Heart right ventricle (tissue), 16 donors: ENCODE measurements at regions not wholly inside any gene's neighbourhood (a gene's known extent, or its start where the extent isn't known, plus 50 kb on each side); places are given as distances from the start of the nearest gene placed in this dataset.

Source experiments
- ATAC-seq, 8 donors: fragments of 200-7000 bp; cut with Tn5 transposase; one replicate each; pipeline ENCODE4 v1.9.1; 2020; ENCODE audit warnings: mild to moderate bottlenecking in 8 of 8, moderate library complexity in 8 of 8, moderate number of reproducible peaks in 1 of 8
- DNase-seq, 2 donors: peaks; one replicate each; pipeline ENCODE4 v3.0.0-alpha.2; 2020
- H3K27ac ChIP-seq, 10 donors: fragments of 200-600 bp; sonication (generic) in 2 of 10; one replicate each; pipeline versions ENCODE4 v1.5.0 to v1.8.0; 2020 to 2022; ENCODE audit warnings: mild to moderate bottlenecking in 3 of 10
- H3K27me3 ChIP-seq, 7 donors: fragments of 200-600 bp; one replicate each; pipeline ENCODE4 v1.8.0; 2021 to 2022; ENCODE audit warnings: mild to moderate bottlenecking in 2 of 7
- H3K36me3 ChIP-seq, 9 donors: fragments of 200-600 bp; sonication (generic) in 1 of 9; one replicate each; pipeline versions ENCODE4 v1.5.0 to v1.8.0; 2020 to 2022; ENCODE audit warnings: mild to moderate bottlenecking in 2 of 9
- H3K4me1 ChIP-seq, 9 donors: fragments of 200-600 bp; sonication (generic) in 1 of 9; one replicate each; pipeline versions ENCODE4 v1.5.0 to v1.8.0; 2020 to 2022; ENCODE audit warnings: mild to moderate bottlenecking in 4 of 9
- H3K4me3 ChIP-seq, 10 donors: fragments of 200-600 bp; sonication (generic) in 2 of 10; one replicate each; pipeline versions ENCODE4 v1.5.0 to v1.8.0; 2020 to 2022; ENCODE audit warnings: mild to moderate bottlenecking in 7 of 10, moderate library complexity in 2 of 10
- H3K9me3 ChIP-seq, 11 donors: fragments of 200-600 bp in 10 of 11; sonication (generic) in 2 of 11; one replicate each; pipeline versions ENCODE4 v1.5.0 to v1.8.0; 2013 to 2022; ENCODE audit warnings: mild to moderate bottlenecking in 2 of 11, control low read depth in 1 of 11, moderate library complexity in 1 of 11
- CTCF ChIP-seq, 9 donors: fragments of 200-600 bp; sonication (generic) in 2 of 9; IDR thresholded peaks; one replicate each; pipeline versions ENCODE4 v1.5.0 to v1.8.0; 2021 to 2022; ENCODE audit warnings: antibody characterized with exemption in 9 of 9, mild to moderate bottlenecking in 5 of 9, moderate library complexity in 1 of 9
- WGBS, 2 donors: extraction: QIAGEN DNeasy Blood & Tissue Kit; methylation state at CpG; one replicate each; pipeline ENCODE4 v1.1.7; 2013; ENCODE audit warnings: inconsistent platforms in 1 of 2; 5-methylcytosine and 5-hydroxymethylcytosine counted together
- intact Hi-C, 10 donors: fragments of 100-400 bp; cut with DNase I; formaldehyde crosslinking; loops; one replicate each; pipeline versions ENCODE4 v1.11.1 to v1.14.2; 2022
- donor health status: Arrhythmogenic right ventricular cardiomyopathy.
- donor health status: ischemic (EF 13 %, LVEDD 7.1; RV severe dilation, severe dysfunction).
- donor health status: healthy with polysubstance abuse.
- donor health status: DM: no; HTN: yes; CAD: no.
- donor health status: DM: no; HTN: no; CAD: no.
- donor health status: ischemic (EF 25% LVEDD 6.9; RV normal size, moderate dysfunction).
- donor health status: ischemic (EF 25% LVEDD 5.7; RV mildly dilated, moderate dysfunction).
- donor health status: healthy.
- donor health status: DM: yes; HTN: yes; CAD: no.
- donor health status: Ischemic cardiomyopathy.
- donor health status: ischemic (EF 35%, LVEDD 5.7; RV mildly dilated, moderate dysfunction).
- donor health status: nonischemic (EF 11% LVEDD 7.7; RV severe dilation, severe dysfunction).
- donor health status: DM: yes; HTN: yes; CAD: no.
- donor health status: PGD.
- donor health status: ischemic (EF 29% LVEDD 5.4; RV normal size, mild dysfunction).
- donor health status: nonischemic (EF 23%, LVEDD 6.1; RV moderate dilation, normal function).

- ATAC-seq: no peak
- WGBS, 2 donors: 82 to 87% methylated on average over 1 of the region's 1 CpG
- Histone ChIP-seq H3K4me1 (no peaks in the 10 kb centered on the region), H3K9me3 (peaks cover 0 to 3% (median 0%) of the 10 kb centered on the region in 11 donors), H3K27me3 (no peaks in the 10 kb centered on the region), H3K27ac (no peak overlapping the region), H3K4me3 (no peak overlapping the region), H3K36me3 (no peaks in the 10 kb centered on the region)
- intact Hi-C loops: no loop called here
- no peak for TF ChIP-seq CTCF (IDR thresholded peaks at IDR 0.05)
- DNase-seq: no peak
These were observed 516.9 kb downstream of the LRFN5 start for GRCh38 chr14:42123526-42123925.

- TF ChIP-seq CTCF (IDR thresholded peaks at IDR 0.05): no peak
- Histone ChIP-seq H3K36me3 (no peaks in the 10 kb centered on the region), H3K27me3 (no peaks in the 10 kb centered on the region), H3K4me3 (no peak overlapping the region), H3K27ac (no peak overlapping the region), H3K9me3 (peaks cover 0 to 40% (median 6%) of the 10 kb centered on the region in 11 donors), H3K4me1 (no peaks in the 10 kb centered on the region)
- DNase-seq (no peak), ATAC-seq (no peak)
- intact Hi-C loops: no loop called here
- 89 to 90% methylated on average over 50 to 60 of the region's 60 CpGs for WGBS, 2 donors
These were observed 506.8 kb downstream of the LRFN5 start for GRCh38 chr14:42113358-42114069.

- no peak for TF ChIP-seq CTCF (IDR thresholded peaks at IDR 0.05)
- no peaks in the 10 kb centered on the region for H3K36me3 ChIP-seq
- no peak for ATAC-seq
- intact Hi-C loops: no loop called here
- no peak overlapping the region for H3K27ac ChIP-seq
- H3K4me3 ChIP-seq: no peak overlapping the region
- no peaks in the 10 kb centered on the region for H3K27me3 ChIP-seq
- H3K9me3 ChIP-seq: peaks cover 0 to 47% (median 6%) of the 10 kb centered on the region in 11 donors
- no peak for DNase-seq
- no peaks in the 10 kb centered on the region for H3K4me1 ChIP-seq
- WGBS, 2 donors: 88 to 89% methylated on average over 7 of the region's 7 CpGs
These were observed 505.4 kb downstream of the LRFN5 start for GRCh38 chr14:42112108-42112507.

- no peak for ATAC-seq
- no peaks in the 10 kb centered on the region for H3K27me3 ChIP-seq
- H3K36me3 ChIP-seq: no peaks in the 10 kb centered on the region
- no peak for TF ChIP-seq CTCF (IDR thresholded peaks at IDR 0.05)
- H3K9me3 ChIP-seq: peaks cover 0 to 47% (median 6%) of the 10 kb centered on the region in 11 donors
- DNase-seq: no peak
- H3K27ac ChIP-seq: no peak overlapping the region
- WGBS, 2 donors: 75 to 85% methylated on average over 2 of the region's 2 CpGs
- H3K4me3 ChIP-seq: no peak overlapping the region
- intact Hi-C loops: no loop called here
- no peaks in the 10 kb centered on the region for H3K4me1 ChIP-seq
These were observed 504.7 kb downstream of the LRFN5 start for GRCh38 chr14:42111355-42111754.
